Lower leg skin (tissue), 3 donors: ENCODE measurements at regions not wholly inside any gene's neighbourhood (a gene's known extent, or its start where the extent isn't known, plus 50 kb on each side); places are given as distances from the start of the nearest gene placed in this dataset.
"Not testable (repeated sequence)": the region's sequence is repeated elsewhere in the genome, so short reads cannot be mapped to it uniquely, and the experiment has no call there.

Source experiments
- CTCF ChIP-seq, 3 donors: fragments of 450-650 bp; IDR thresholded peaks; one replicate each; pipeline ENCODE4 v1.5.1; 2016; ENCODE audit warnings: antibody characterized with exemption in 3 of 3, mild to moderate bottlenecking in 3 of 3, moderate library complexity in 2 of 3
- POLR2A ChIP-seq, 2 donors: fragments of 450-650 bp; IDR thresholded peaks; one replicate each; pipeline ENCODE4 v1.6.1; 2016 to 2017; ENCODE audit warnings: antibody characterized with exemption in 2 of 2, mild to moderate bottlenecking in 1 of 2, moderate library complexity in 1 of 2

- not testable (repeated sequence) for TF ChIP-seq CTCF, POLR2A (IDR thresholded peaks at IDR 0.05)
These were observed 562.9 kb downstream of the HTR7 start for GRCh38 chr10:90294821-90295540.
